ENCODE measurements at regions not wholly inside any gene's neighbourhood (a gene's known extent, or its start where the extent isn't known, plus 50 kb on each side); places are given as distances from the start of the nearest gene placed in this dataset.
"Not testable (repeated sequence)": the region's sequence is repeated elsewhere in the genome, so short reads cannot be mapped to it uniquely, and the experiment has no call there.

DNA sequence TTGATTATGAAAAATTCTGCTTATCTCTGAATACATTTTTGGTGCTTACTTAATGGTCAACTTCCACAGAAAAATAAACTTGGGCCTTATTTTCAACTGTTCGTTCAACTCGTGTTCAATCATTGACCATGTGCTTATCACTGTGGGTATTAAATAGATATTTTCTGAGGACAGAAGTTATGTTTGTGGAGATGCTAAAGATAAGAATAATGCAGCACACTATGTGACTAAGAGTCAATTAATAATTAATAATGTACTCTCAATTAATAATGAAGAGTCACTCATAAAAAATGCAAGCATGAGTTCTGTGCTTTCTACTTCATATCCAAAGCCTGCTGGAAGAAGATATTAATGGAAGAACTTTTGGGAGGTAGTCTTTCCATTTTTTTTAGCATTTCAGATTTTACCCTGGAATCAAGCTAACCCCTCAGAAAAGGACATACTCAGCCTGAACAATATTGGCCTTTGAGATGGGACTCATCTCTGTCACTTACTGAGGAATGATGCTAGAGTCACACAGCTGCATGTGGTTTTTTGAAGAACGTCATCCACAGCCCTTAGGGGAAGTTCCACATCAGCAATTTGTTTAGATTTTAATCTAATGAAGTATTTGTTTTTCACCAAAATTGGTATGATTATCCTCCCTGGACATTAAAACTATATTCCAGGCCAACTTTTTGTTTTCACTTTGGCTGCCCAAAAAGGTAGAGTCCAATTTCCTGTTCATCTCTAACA, 191.9 kb upstream of the CRIM1 start:
- no peak for DNase-seq (ENCODE audit: low spot score)

DNA sequence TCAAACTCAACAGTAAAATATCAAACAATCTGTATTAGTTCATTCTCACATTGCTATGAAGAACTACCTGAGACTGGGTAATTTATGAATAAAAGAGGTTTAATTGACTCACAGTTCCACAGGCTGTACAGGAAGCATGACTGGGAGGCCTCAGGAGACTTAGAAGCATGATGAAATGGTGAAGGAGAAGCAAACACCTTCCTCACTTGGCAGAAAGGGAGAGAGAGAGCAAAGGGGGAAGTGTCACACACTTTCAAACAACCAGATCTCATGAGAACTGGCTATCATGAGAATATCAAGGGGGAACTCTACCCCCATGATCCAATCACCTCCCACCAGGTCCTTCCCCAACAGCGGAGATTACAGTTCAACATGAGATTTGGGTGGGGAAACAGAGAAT, 198.5 kb upstream of the CRIM1 start:
- not testable (repeated sequence) for DNase-seq (ENCODE audit: low spot score)

DNA sequence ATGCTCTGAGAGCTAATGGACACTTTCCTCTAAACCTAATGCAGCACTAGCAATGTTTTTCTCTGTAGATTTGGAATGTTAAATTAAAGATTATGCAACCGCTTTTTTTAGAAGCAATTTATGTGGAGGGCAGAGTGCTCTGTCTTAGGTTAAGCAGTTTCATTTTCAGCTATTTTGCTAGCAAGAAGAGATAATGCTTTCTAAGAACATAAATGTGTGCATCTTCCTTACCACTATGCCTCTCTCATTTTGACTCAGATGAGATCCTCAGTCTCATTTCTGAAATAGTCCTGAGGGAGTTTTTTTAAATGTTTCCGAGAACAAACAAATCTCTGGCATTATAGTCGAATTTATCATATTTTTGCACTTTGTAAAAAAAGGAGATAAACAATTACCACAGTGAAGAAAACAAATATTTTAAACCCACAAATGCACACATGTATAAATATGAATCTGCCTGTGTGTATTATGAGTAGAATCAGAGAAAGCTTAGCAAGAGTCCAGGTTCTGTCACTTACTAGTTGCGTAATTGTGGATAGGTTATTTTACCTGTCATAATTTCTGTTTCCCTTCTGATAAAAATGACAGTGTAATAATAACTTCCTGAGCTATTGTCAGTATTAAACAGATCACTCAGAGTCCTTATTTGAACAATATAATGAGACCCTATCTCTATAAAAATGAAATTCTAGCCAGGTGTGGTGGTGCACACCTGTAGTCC, 207.7 kb upstream of the CRIM1 start:
- DNase-seq (ENCODE audit: low spot score): no peak

DNA sequence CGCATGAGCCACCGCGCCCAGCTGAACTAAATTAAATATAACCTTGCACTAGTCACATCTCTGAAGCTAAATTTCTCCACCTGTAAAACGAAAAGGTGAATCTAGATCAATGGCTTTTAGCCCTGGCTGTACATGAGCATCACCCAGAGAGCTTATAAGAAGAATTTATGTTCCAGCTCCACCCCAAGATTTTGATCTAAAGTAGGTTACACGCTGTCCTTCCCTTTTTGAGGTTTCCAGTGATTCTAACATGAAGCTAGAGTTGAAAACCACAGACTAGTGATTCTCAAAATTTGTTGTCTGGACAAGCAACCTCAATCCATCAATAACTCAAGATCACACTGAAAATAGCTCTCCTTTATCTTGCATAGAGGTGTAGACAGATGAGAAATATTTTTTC, 208.8 kb upstream of the CRIM1 start:
- no peak for DNase-seq (ENCODE audit: low spot score)

DNA sequence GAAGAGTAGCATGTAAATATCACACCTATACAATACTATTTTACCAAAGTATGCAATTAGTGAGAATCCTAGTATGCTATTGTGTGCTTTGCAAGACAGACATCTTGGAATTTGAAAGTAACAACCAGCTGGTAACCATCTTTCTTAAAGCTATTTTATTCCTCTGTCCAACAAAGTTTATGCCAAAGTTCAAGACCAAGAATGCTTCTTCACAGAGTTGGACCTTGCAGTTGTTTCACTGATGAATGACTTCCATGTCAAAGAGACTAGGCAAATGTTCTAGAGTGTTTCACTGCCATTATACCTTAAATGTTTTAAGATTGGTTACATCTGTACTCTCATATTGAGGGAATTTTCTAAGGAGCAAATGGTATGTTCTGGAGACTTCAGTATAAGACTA, 215.2 kb upstream of the CRIM1 start:
- DNase-seq (ENCODE audit: low spot score): no peak

DNA sequence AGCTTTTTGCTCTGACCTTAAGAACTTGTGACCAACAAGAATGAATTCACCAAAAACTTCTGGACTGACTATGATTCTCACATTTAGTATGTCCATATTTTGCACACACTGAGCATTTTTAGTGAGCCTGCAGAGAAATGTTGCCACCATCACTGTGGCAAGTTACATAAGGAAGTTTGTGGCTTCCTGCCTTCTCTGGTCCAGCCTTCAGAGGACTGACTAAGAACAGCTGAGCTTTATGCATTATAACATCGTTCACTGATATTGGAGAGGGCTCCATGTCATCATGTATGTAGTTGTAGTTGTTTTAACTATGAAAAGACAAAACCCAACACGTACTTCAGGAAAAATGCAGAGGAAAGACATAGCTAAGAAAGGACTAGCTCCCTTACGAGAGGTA, 218.0 kb upstream of the CRIM1 start:
- DNase-seq (ENCODE audit: low spot score): no peak

DNA sequence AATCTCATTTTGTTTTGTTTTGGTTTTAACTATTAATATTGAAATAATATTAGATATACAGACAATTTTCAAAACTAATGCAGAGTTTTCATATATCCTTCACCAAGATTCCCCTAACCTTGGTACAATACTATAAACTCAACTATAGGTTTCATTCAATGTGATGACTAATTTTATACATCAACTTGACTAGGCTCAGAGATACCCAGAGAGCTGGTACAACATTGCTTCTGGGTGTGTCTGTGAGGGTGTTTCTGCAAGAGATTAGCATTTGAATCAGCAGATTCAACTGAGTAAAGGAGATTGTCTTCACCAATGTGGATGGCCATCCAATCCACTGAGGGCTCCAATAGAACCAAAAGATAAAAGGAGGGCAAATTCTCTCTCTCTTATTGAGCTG, 221.3 kb upstream of the CRIM1 start:
- DNase-seq (ENCODE audit: low spot score): no peak

DNA sequence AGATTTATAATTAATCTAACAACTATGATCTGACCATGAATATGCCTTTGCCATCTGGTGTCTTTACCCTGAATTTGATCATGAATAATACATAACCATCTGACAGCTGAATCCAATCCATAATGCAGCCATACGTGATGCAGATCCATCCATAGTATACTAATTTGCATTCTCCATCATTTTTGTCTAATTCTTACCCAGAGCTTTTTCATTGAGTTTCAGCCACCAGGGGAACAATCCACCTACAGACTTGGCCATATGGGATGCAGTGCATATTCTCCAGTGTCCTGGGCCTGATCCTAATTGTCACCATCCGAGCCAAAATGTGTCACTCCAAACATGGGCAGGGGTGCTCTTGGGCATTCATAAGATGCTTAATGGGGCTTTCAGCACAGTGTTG, 227.2 kb upstream of the CRIM1 start:
- DNase-seq (ENCODE audit: low spot score): no peak

DNA sequence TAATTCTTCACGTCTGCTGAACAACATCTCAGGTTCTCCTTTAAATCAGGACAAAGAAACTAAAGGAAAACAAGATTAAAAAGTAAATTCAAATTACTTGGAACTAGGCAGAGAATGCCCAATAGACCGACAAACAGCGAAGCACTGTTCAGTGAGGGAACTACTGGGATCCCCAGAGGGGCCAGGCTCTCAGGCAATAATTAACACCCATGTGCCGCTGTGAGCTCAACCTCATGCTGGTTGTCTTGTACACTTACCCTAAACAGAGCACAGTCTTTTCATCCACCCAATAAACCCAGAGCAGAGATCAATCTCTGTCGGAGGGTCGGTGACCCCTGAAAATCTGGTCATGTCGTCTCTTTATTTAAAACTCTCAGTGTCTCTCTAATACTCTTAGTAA, 229.9 kb upstream of the CRIM1 start:
- no peak for DNase-seq (ENCODE audit: low spot score)

DNA sequence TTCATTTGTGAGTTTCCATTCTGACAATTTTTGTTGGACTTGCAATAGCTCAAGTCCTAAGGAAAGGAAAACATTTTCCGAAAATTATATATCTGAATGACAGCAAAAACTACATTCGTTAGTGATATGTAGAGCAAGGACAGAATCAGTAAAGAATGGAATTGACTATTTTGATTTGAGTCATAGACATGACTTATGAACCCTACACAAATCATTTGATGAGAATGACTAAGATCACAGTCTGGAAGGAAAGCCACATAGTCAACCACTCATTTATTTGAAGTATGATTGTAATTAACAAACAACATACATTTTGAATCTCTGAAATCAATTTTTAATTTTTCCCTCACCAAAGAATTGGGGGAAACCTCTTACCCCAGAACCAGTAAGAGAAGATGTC, 231.6 kb upstream of the CRIM1 start:
- no peak for DNase-seq (ENCODE audit: low spot score)

DNA sequence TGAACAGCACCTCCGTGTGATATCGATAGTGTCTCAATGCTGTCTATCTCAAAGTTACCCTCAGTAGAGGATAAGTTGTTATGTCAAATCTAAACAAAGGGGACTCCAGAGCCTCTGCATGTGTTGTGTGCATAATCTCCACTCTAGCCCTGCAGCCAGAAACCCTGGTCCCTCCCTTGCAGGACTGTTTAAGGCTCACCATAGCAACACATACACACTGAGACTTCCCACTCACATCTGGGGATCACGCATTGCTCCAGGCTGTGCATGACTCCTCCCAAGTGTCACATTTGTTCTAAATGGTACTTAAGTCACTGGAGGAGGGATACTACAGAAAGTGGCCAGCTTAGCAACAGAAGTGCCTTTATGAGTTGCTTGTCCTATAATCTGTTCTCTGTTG, 258.6 kb upstream of the CRIM1 start:
- no peak for DNase-seq (ENCODE audit: low spot score)

DNA sequence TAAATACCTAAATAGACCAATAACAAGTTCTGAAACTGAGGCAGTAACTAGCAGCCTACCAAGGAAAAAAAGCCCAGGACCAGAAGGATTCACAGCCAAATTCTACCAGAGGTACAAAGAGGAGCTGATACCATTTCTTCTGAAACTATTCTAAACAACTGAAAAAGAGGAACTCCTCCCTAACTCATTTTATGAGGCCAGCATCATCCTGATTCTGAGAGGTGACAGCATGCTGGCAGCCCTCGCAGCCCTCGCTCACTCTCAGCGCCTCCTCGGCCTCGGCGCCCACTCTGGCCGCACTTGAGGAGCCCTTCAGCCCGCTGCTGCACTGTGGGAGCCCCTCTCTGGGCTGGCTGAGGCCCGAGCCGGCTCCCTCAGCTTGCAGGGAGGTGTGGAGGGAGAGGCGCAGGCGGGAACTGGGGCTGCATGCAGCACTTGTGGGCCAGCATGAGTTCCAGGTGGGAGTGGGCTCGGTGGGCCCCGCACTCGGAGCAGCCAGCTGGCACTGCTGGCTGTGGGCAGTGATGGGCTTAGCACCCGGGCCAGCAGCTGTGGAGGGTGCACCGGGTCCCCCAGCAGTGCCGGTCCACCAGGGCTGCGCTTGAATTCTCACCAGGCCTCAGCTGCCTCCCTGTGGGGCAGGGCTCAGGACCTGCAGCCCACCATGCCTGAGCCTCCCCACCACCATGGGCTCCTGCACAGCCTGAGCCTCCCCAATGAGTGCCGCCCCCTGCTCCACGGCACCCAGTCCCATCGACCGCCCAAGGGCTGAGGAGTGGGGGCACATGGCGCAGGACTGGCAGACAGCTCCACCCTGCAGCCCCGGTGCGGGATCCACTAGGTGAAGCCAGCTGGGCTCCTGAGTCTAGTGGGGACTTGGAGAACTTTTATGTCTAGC, 263.5 kb upstream of the CRIM1 start:
- not testable (repeated sequence) for DNase-seq (ENCODE audit: low spot score)

DNA sequence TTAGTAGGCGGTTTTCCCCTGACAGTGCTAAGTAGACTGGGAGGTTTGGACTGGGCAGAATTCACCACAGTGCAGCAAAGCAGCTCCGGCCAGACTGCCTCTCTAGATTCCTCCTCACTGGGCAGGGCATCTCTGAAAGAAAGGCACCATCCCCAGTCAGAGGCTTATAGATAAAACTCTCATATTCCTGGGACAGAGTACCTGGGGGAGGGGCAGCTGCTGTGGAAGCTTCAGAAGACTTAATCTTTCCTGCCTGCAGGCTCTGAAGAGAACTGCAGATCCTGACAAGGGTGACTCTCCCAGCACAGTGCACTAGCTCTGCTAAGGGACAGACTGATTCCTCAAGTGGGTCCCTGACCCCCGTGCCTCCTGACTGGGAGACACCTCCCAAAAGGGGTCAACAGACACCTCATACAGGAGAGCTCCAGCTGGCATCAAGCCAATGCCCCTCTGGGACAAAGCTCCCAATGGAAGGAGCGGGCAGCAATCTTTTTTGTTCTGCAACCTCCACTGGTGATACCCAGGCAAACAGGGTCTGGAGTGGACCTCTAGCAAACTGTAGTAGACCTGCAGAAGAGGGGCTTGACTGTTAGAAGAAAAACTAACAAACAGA, 266.8 kb upstream of the CRIM1 start:
- no peak for DNase-seq (ENCODE audit: low spot score)

DNA sequence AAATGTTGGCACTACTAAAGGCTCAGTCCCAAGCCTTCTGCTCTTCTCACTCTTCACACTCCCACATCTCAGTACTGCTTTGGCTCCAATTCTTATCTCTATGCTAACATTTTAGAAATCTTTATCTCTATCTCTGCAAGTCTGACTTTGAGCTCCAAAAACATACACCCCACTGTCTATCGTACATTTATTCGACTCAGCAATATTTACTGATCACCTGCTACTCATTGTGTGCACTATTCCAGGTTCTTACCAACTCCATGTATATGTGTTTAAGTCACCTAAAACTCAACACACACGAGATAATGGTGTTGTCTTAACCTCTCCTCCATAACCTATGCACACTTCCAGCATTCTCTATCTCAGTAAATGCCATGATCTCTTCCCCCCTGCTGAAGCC, 268.2 kb upstream of the CRIM1 start:
- no peak for DNase-seq (ENCODE audit: low spot score)

DNA sequence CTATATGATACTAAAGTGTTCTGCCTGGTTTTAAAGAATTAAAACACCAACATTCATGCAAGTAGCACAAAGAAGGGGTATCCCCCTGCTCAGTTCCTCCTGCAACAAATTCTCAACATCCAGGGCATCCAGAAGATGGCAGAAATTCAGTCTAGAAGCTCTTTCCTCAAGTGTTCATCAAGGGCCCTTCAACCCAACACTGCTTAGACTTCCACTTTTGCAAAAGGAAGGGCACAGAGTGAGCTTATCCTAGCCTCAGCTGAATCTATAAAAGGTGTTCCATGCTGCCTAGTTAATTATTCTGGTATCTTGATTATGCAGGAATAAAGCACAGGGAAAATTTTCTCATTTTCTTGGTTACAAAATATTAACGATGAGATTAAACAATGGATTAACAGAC, 275.8 kb upstream of the CRIM1 start:
- DNase-seq (ENCODE audit: low spot score): no peak

DNA sequence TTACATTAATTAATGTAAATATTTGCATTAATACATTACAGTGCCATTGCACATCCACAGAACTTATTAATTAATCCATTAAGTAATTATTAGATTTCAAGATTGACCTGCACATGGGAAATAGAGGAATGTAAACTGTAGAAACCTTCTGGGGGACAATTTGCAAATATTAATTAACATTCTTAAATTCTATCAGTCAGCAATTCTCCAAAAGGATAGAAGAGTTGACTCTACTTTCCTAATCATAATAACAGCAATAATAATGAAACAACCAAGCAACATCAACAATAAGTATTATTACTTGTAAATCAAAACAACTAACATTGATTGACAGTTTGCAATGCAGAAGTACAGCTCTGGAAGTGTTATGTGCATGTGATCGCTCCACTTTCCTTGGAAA, 281.6 kb upstream of the CRIM1 start:
- no peak for DNase-seq (ENCODE audit: low spot score)

DNA sequence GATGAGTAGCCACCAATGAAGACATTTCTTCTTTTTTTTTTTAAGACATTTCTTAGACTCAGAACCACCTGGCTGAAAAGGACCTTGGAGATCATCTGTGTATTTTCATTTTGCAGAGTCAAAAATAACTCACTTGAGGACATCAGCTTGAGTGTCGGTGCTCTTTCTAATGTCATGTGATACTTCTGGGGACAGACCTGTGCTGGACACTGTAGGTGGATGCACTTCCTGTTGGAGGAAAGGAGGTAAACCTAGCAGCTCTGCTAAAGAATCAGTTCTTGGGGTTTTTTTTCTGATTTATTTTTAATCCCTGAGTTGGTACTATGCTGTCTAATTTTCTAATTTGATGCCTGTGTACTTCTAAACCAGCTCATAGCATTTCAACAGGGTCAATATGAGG, 283.9 kb upstream of the CRIM1 start:
- DNase-seq (ENCODE audit: low spot score): no peak

DNA sequence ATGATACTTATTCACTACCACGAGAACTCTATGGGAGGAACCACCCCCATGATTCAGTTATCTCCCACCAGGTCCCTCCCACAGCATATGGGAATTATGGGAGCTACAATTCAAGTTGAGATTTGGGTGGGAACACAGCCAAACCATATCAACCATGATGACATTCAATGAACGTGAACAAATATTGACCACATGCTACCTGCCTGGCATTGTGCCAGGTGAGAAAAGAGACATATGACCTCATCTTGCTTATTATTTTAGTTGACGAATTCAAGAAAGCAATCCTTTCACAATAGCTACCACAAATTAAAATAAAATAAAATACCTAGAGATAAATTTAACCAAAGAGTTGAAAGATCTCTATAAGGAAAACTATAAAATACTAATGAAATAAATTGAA, 286.5 kb upstream of the CRIM1 start:
- no peak for DNase-seq (ENCODE audit: low spot score)

DNA sequence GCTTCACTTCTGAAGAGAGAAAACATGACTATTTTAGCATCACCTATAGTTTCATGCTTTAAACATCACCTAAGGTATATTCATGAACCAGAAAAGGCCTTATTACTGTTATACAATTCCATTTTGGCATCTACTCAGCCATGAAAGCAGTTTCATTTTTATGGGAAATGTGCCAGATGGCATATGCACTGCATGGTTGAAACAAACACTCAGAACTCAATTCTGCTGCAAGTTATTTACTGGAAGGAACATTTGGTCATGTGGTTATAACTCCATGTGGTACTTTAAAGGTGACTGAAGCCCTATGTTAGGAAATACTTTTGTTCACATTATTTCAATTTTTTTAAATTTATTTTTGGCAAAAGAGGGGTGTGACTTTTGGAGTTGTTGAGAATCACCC, 287.5 kb upstream of the CRIM1 start:
- no peak for DNase-seq (ENCODE audit: low spot score)

DNA sequence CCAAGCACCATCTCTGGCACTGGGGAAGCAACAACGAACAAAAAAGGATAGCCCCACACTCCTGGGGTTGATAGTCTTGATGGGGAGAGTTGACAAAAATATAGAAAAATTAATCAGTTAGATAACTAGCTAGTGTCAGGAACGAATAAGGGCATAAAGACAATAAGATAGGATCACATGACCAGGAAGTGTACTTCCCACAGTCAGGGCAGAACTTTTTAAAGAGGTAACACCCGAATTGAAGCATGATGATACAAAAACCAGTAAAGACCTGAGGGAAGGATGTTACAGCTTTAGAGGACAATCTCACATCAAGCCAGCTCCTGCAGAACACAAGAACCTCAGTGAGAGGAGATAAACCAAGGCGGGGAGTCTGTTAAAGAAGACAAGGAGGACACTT, 295.4 kb upstream of the CRIM1 start:
- no peak for DNase-seq (ENCODE audit: low spot score)

DNA sequence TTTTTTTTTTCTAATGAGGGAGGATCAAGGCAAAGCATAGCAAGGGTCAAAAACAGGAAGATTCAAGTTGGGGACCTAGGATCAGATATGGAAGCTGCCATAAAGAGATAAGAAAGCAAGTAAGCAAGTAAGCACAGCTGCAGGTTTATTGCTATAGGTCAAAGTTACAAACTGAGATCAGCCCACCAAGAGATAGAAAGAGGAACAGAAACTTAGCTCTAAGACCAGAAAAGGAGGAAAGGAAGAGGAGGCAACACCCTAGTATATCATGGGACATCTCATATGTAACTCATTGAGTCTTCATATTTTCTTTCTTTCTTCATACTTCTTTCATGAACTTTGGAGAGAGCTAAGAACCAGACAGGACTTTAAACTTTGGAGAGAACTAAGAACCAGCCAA, 295.9 kb upstream of the CRIM1 start:
- DNase-seq (ENCODE audit: low spot score): no peak

DNA sequence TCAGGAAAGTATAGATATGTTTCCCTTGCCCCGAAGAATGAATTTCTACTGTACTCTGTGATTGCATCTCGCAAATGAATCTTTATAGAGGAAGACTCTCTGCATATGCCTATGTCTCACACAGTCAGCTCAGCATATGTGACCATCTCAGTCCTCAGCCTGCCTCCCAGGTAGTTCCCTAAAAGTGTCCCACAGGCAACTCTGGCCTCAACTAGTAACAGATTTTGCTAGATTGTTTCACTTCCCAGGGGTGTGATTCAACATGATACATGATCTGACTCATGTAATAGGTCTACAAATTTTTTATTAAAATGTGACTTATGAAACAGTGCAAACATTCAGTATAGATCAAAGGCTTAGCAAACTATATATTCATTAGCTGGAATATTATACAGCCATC, 296.6 kb upstream of the CRIM1 start:
- DNase-seq (ENCODE audit: low spot score): no peak

DNA sequence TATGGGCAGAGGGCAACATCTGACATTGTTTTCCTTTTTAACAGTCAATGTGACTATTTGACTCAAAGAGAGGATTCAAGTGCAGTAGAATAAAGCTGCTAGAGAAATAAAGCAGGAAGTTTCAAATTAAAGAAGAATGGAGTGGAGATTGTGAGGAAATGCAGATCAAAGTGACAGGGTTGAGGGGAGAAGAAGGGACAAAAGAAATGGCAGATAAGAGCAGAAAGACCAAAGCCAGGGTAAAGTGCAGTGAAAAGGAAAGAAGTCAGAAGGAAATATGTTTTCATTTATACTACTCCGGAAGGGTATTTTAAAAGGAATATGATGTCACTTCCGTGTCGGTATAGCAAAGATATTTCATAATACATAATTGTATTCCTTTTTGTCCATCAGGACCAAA, 297.5 kb upstream of the CRIM1 start:
- DNase-seq (ENCODE audit: low spot score): no peak
